Gastroesophageal sphincter (tissue), 4 donors: ENCODE measurements at regions not wholly inside any gene's neighbourhood (a gene's known extent, or its start where the extent isn't known, plus 50 kb on each side); places are given as distances from the start of the nearest gene placed in this dataset.

Experiments
- ATAC-seq: fragments of 150-250 bp; one replicate; pipeline ENCODE4 v1.9.1; 2016; ENCODE audit warnings: mild to moderate bottlenecking, moderate library complexity
- H3K27ac ChIP-seq, 4 donors: fragments of 200-600 bp; sonication (generic) in 3 of 4; 1 replicate in 3 of 4; 2 replicates in 1 of 4; pipeline ENCODE4 v1.5.1; 2016 to 2019
- H3K27me3 ChIP-seq: fragments of 200-600 bp; sonication (generic); one replicate; pipeline ENCODE4 v1.5.1; 2019
- H3K36me3 ChIP-seq, 2 donors: fragments of 200-600 bp; sonication (generic); one replicate each; pipeline ENCODE4 v1.5.1; 2019; ENCODE audit warnings: control low read depth in 1 of 2
- H3K4me1 ChIP-seq, 3 donors: fragments of 200-600 bp; sonication (generic); 1 replicate in 2 of 3; 2 replicates in 1 of 3; pipeline ENCODE4 v1.5.1; 2016 to 2019; ENCODE audit warnings: control low read depth in 2 of 3
- H3K4me3 ChIP-seq, 2 donors: fragments of 200-600 bp; sonication (generic); one replicate each; pipeline ENCODE4 v1.5.1; 2019; ENCODE audit warnings: mild to moderate bottlenecking in 1 of 2, moderate library complexity in 1 of 2
- H3K9me3 ChIP-seq, 3 donors: fragments of 200-600 bp; sonication (generic); one replicate each; pipeline ENCODE4 v1.5.1; 2017 to 2019; ENCODE audit warnings: control low read depth in 2 of 3
- CTCF ChIP-seq, 4 experiments: fragments of 200-600 bp in 2 of 4; fragments of 450-650 bp in 2 of 4; sonication (generic) in 1 of 4; IDR thresholded peaks; one replicate each; pipeline ENCODE4 v1.5.1; 2017 to 2019; ENCODE audit warnings: antibody characterized with exemption in 4 of 4, mild to moderate bottlenecking in 2 of 4, moderate library complexity in 2 of 4
- EP300 ChIP-seq: sonication (generic); formaldehyde crosslinking; IDR thresholded peaks from one replicate; pipeline ENCODE4 v1.6.1; 2017; ENCODE audit warnings: antibody characterized with exemption, mild to moderate bottlenecking
- POLR2A ChIP-seq, 2 donors: fragments of 450-650 bp; IDR thresholded peaks; one replicate each; pipeline ENCODE4 v1.6.1; 2017; ENCODE audit warnings: antibody characterized with exemption in 2 of 2, mild to moderate bottlenecking in 2 of 2, moderate library complexity in 1 of 2
- POLR2AphosphoS5 ChIP-seq: sonication (generic); formaldehyde crosslinking; IDR thresholded peaks from one replicate; pipeline ENCODE4 v1.6.1; 2017; ENCODE audit warnings: antibody characterized with exemption
- WGBS, 2 donors: methylation state at CpG; one replicate each; pipeline ENCODE4 v1.1.5; 2018; ENCODE audit warnings: low coverage in 1 of 2; 5-methylcytosine and 5-hydroxymethylcytosine counted together

GRCh38 chr6:37109714-37110499, 60.0 kb upstream of the PIM1 start:
- no peaks in the 10 kb centered on the region for H3K4me1 ChIP-seq
- ATAC-seq = no peak
- no peaks in the 10 kb centered on the region for H3K27me3 ChIP-seq
- no peak for TF ChIP-seq CTCF (IDR thresholded peaks at IDR 0.05)
- TF ChIP-seq POLR2AphosphoS5 = no peak
- no peak for TF ChIP-seq EP300
- no peak for TF ChIP-seq POLR2A (IDR thresholded peaks at IDR 0.05)
- no peak overlapping the region for H3K27ac ChIP-seq
- no peak overlapping the region for H3K4me3 ChIP-seq
- no peaks in the 10 kb centered on the region for H3K9me3 ChIP-seq
- WGBS, 2 donors = 85% methylated on average over 10 of the region's 13 CpGs; no CpG with 5 or more reads in 1 of the 2 donors
- no peaks in the 10 kb centered on the region for H3K36me3 ChIP-seq

GRCh38 chr6:37110500-37111461, 59.2 kb upstream of the PIM1 start:
- H3K4me3 ChIP-seq = no peak overlapping the region
- H3K36me3 ChIP-seq = no peaks in the 10 kb centered on the region
- ATAC-seq = no peak
- no peak for TF ChIP-seq POLR2A (IDR thresholded peaks at IDR 0.05)
- no peak for TF ChIP-seq CTCF (IDR thresholded peaks at IDR 0.05)
- no peak for TF ChIP-seq POLR2AphosphoS5
- TF ChIP-seq EP300 = no peak
- no peaks in the 10 kb centered on the region for H3K9me3 ChIP-seq
- no peaks in the 10 kb centered on the region for H3K4me1 ChIP-seq
- H3K27me3 ChIP-seq = no peaks in the 10 kb centered on the region
- 76 to 79% methylated on average over 6 to 11 of the region's 11 CpGs for WGBS, 2 donors
- no peak overlapping the region for H3K27ac ChIP-seq

- H3K27ac ChIP-seq = no peak overlapping the region
- no peak overlapping the region for H3K4me3 ChIP-seq
- no peak for ATAC-seq
- no peaks in the 10 kb centered on the region for H3K36me3 ChIP-seq
- no peaks in the 10 kb centered on the region for H3K4me1 ChIP-seq
- H3K9me3 ChIP-seq = no peaks in the 10 kb centered on the region
- 93 to 100% methylated on average over 2 to 3 of the region's 4 CpGs for WGBS, 2 donors
- H3K27me3 ChIP-seq = no peaks in the 10 kb centered on the region
- TF ChIP-seq CTCF (IDR thresholded peaks at IDR 0.05) (no peak), POLR2A (IDR thresholded peaks at IDR 0.05) (no peak), EP300 (no peak), POLR2AphosphoS5 (no peak)
Measured at GRCh38 chr6:37113976-37114375, 56.0 kb upstream of the PIM1 start.

- Histone ChIP-seq H3K4me1 (no peaks in the 10 kb centered on the region), H3K4me3 (no peak overlapping the region), H3K27me3 (no peaks in the 10 kb centered on the region), H3K27ac (no peak overlapping the region), H3K36me3 (no peaks in the 10 kb centered on the region), H3K9me3 (no peaks in the 10 kb centered on the region)
- ATAC-seq = no peak
- TF ChIP-seq POLR2A (IDR thresholded peaks at IDR 0.05) = no peak
- no peak for TF ChIP-seq POLR2AphosphoS5
- TF ChIP-seq EP300 = no peak
- no peak for TF ChIP-seq CTCF (IDR thresholded peaks at IDR 0.05)
- WGBS, 2 donors = 50 to 90% methylated on average over 1 to 2 of the region's 4 CpGs
Measured at GRCh38 chr6:37114612-37115011, 55.3 kb upstream of the PIM1 start.
